WI38 (cell line): ENCODE measurements at regions not wholly inside any gene's neighbourhood (a gene's known extent, or its start where the extent isn't known, plus 50 kb on each side); places are given as distances from the start of the nearest gene placed in this dataset.

Experiments
- H3K4me3 ChIP-seq: 2 replicates; pipeline ENCODE4 v1.5.1; 2011; ENCODE audit warnings: low read depth, mild to moderate bottlenecking, control low read depth, low read length
- CTCF ChIP-seq: IDR thresholded peaks from 2 replicates; pipeline ENCODE4 v1.5.1; 2012; ENCODE audit warnings: low read depth, mild to moderate bottlenecking, control low read depth, low read length

DNA sequence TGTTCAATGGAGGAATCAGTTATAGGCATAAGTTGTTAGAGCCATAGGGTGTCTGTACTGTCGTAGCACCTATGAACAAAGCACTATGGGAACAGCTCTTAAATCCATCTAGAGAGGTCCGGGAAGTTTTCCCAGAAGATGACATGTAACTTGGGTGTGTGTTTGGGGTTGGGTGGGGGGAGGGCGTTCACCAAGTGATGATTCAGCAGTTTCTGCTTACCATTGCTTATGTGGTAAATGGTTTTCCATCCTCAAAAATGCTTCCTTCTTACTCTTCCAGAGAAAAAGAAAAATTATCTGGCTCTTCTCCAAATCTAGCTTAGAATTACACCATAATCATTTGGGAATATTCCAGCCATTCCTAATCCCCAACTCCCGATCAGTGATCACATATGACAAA is 361.1 kb upstream of the ZNF521 start:
- H3K4me3 ChIP-seq = no peak overlapping the region
- TF ChIP-seq CTCF = no peak

GRCh38 chr18:25710981-25711380 is 359.0 kb upstream of the ZNF521 start:
- H3K4me3 ChIP-seq = no peak overlapping the region
- no peak for TF ChIP-seq CTCF

DNA sequence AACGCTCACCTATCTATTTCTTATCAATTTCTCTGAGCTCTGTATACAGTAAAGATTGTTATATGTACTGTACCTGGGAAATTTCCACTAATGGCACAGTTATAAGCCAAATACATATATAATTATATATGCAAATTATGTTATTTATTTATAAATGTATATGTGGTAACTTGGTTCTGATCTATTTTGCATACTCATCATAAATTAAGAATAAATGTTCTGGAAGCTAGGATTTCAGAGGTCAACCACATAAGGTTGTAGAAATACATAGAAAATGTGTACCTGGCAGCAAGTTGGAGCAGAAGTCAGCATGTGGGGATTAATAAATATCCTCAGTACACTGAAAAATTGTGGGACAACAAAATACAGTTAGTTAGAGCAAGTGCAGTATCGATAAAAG is 353.7 kb upstream of the ZNF521 start:
- no peak for TF ChIP-seq CTCF
- H3K4me3 ChIP-seq = no peak overlapping the region

GRCh38 chr18:25704494-25704893 is 352.5 kb upstream of the ZNF521 start:
- no peak for TF ChIP-seq CTCF
- no peak overlapping the region for H3K4me3 ChIP-seq

GRCh38 chr18:25704071-25704470 is 352.1 kb upstream of the ZNF521 start:
- H3K4me3 ChIP-seq = no peak overlapping the region
- no peak for TF ChIP-seq CTCF

DNA sequence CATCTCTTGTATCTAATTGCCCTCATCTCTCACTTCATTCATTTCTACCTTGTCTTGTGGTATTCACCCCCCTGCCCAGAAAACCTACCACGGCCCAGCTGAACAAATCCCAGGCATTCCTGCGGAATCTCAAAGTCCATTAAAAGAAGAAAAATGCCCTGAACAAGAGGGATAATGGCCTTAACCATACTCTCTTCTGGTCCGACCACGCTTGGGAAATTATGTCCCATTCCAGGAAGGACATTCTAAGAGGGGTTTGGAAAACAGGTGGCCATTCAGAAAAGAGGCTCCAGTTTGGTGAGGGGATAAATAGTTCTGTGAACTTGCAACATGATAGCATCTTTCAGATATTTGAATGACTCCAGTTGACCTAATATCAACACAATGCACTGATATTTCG is 349.9 kb upstream of the ZNF521 start:
- no peak overlapping the region for H3K4me3 ChIP-seq
- no peak for TF ChIP-seq CTCF

GRCh38 chr18:25686960-25687500 is 335.1 kb upstream of the ZNF521 start:
- no peak overlapping the region for H3K4me3 ChIP-seq
- no peak for TF ChIP-seq CTCF
